K562 (cell line): ENCODE measurements at regions not wholly inside any gene's neighbourhood (a gene's known extent, or its start where the extent isn't known, plus 50 kb on each side); places are given as distances from the start of the nearest gene placed in this dataset.

Experiments used
- ATAC-seq: fragments of 200-7000 bp; cut with Tn5 transposase; 3 replicates; pipeline ENCODE4 v1.9.1; 2020; ENCODE audit warnings: moderate library complexity
- BruUV-seq: library from RNA; stranded (reverse); fragments of 400-500 nt; replicated peaks from 2 replicates; lab custom pipeline; 2021; lab: Mats Ljungman, UMichigan
- CTCF ChIA-PET: fragments of 300-600 bp; formaldehyde crosslinking; extraction: SDS; loops from one replicate; lab custom pipeline; 2021; ENCODE audit warnings: low intra/inter-chr PET ratio; lab: Yijun Ruan, JAX
- POLR2A ChIA-PET: fragments of 300-600, 350-650 bp; sonication (Branson Sonifier 250); formaldehyde crosslinking; extraction: SDS; loops from one replicate; lab custom pipeline; 2021; ENCODE audit warnings: antibody characterized with exemption, inconsistent platforms; lab: Yijun Ruan, JAX
- DNase-seq, 4 experiments: peaks; one replicate each; pipeline versions ENCODE4 v3.0.0 to v3.0.0-alpha.2; 2011 to 2018; ENCODE audit warnings: low spot score in 3 of 4, mixed read lengths in 3 of 4; ENCODE audit errors: extremely low read depth in 1 of 4
- FAIRE-seq: peaks from 2 replicates; lab custom pipeline; 2011; peaks lifted over from hg19 to GRCh38; lab: Jason Lieb, UNC
- H2AFZ ChIP-seq: 2 replicates; pipeline ENCODE4 v1.6.0; 2011; ENCODE audit warnings: low read depth, low read length, control low read depth, inconsistent platforms
- H3K27ac ChIP-seq: fragments of 200-600 bp; 3 replicates; pipeline ENCODE4 v1.8.0; 2011; ENCODE audit warnings: low read depth, mild to moderate bottlenecking, control low read depth, inconsistent platforms, low read length, moderate library complexity, mixed read lengths; ENCODE audit errors: extremely low read depth
- H3K27me3 ChIP-seq, 2 experiments: fragments of 300-600 bp in 1 of 2; 2 replicates in 1 of 2; 3 replicates in 1 of 2; pipeline versions ENCODE4 v1.6.0 to v1.8.0; 2011; ENCODE audit warnings: inconsistent platforms in 2 of 2, low read length in 2 of 2, mild to moderate bottlenecking in 1 of 2, mixed read lengths in 1 of 2, moderate library complexity in 1 of 2; ENCODE audit not compliant: control insufficient read depth in 2 of 2, insufficient read depth in 2 of 2
- H3K36me3 ChIP-seq: fragments of 300-600 bp; 3 replicates; pipeline ENCODE4 v1.8.0; 2011; ENCODE audit warnings: mild to moderate bottlenecking, low read length, inconsistent platforms; ENCODE audit not compliant: control insufficient read depth, insufficient read depth
- H3K4me1 ChIP-seq, 2 experiments: fragments of 200-600 bp in 1 of 2; replicated peaks in 1 of 2; 2 replicates in 1 of 2; 3 replicates in 1 of 2; pipeline versions ENCODE4 v1.5.1 to v1.8.0; 2011; ENCODE audit warnings: inconsistent platforms in 2 of 2, low read length in 2 of 2, mild to moderate bottlenecking in 1 of 2, mixed read lengths in 1 of 2, moderate library complexity in 1 of 2; ENCODE audit not compliant: control insufficient read depth in 2 of 2, insufficient read depth in 2 of 2
- H3K4me2 ChIP-seq: 2 replicates; pipeline ENCODE4 v1.6.1; 2011; ENCODE audit warnings: low read length, control low read depth, inconsistent platforms, mixed read lengths; ENCODE audit not compliant: insufficient read depth
- H3K4me3 ChIP-seq: fragments of 200-600 bp; sonication (generic), shearing (Covaris generic); 2 replicates; pipeline ENCODE4 v1.5.1; 2016; ENCODE audit warnings: control low read depth, inconsistent platforms
- H3K79me2 ChIP-seq: fragments of 200-600 bp; 3 replicates; pipeline ENCODE4 v1.8.0; 2011; ENCODE audit warnings: low read length, inconsistent platforms; ENCODE audit not compliant: control insufficient read depth, insufficient read depth
- H3K9ac ChIP-seq, 2 experiments: 2 replicates each; pipeline versions ENCODE4 v1.6.0 to v1.6.1; 2011; ENCODE audit warnings: low read depth in 2 of 2, low read length in 2 of 2, control low read depth in 1 of 2, inconsistent platforms in 1 of 2, mild to moderate bottlenecking in 1 of 2, mixed read lengths in 1 of 2; ENCODE audit not compliant: insufficient read depth in 1 of 2
- H3K9me1 ChIP-seq: one replicate; pipeline ENCODE4 v1.6.0; 2011; ENCODE audit warnings: inconsistent platforms, mild to moderate bottlenecking, low read length, moderate library complexity; ENCODE audit not compliant: control insufficient read depth, insufficient read depth
- H3K9me3 ChIP-seq: replicated peaks from 2 replicates; pipeline ENCODE4 v1.5.1; 2011; ENCODE audit warnings: low read depth, low read length, inconsistent platforms; ENCODE audit not compliant: control insufficient read depth, insufficient read depth
- H4K20me1 ChIP-seq: replicated peaks from 2 replicates; pipeline ENCODE4 v1.6.1; 2011; ENCODE audit warnings: low read length, inconsistent platforms, mixed read lengths; ENCODE audit not compliant: control insufficient read depth, insufficient read depth
- ASH1L ChIP-seq: fragments of 450-650 bp; IDR thresholded peaks from 2 replicates; pipeline ENCODE4 v1.6.1; 2018; ENCODE audit warnings: borderline replicate concordance, mild to moderate bottlenecking, low read depth; ENCODE audit not compliant: partially characterized antibody
- ELF2 ChIP-seq: fragments of 250-450 bp; sonication (Bioruptor Pico); IDR thresholded peaks from 2 replicates; pipeline ENCODE4 v1.5.0; 2021; ENCODE audit warnings: mild to moderate bottlenecking
- POLR2A ChIP-seq: fragments of 450-650 bp; conservative IDR thresholded peaks from 2 replicates; pipeline ENCODE4 v1.6.1; 2016
- RBM15 ChIP-seq: fragments of 200-400 bp; formaldehyde crosslinking; IDR thresholded peaks from 2 replicates; pipeline ENCODE4 v1.6.1; 2018; ENCODE audit warnings: mild to moderate bottlenecking, low read length, moderate library complexity; ENCODE audit not compliant: insufficient read depth
- SNIP1 ChIP-seq: fragments of 450-650 bp; IDR thresholded peaks from 2 replicates; pipeline ENCODE4 v1.7.1; 2017; ENCODE audit warnings: low read depth, mild to moderate bottlenecking
- SP1 ChIP-seq: sonication (generic); formaldehyde crosslinking; IDR thresholded peaks from 2 replicates; pipeline ENCODE4 v1.8.1; 2022; ENCODE audit warnings: mild to moderate bottlenecking, missing genetic modification reagents
- TCFL5 ChIP-seq: fragments of 250-450 bp; sonication (Bioruptor Pico); conservative IDR thresholded peaks from 2 replicates; pipeline ENCODE4 v1.6.1; 2021; ENCODE audit warnings: mild to moderate bottlenecking, moderate library complexity, matching md5 sums
- TEAD1 ChIP-seq, 2 experiments: fragments of 450-650 bp in 1 of 2; sonication (generic) in 1 of 2; formaldehyde crosslinking; IDR thresholded peaks; 2 replicates each; pipeline versions ENCODE4 v1.4.0 to v1.8.0; 2020 to 2022; ENCODE audit warnings: mild to moderate bottlenecking in 2 of 2, missing genetic modification reagents in 1 of 2
- XRCC5 ChIP-seq: fragments of 200-400 bp; formaldehyde crosslinking; IDR thresholded peaks from 2 replicates; pipeline ENCODE4 v1.6.1; 2017; ENCODE audit warnings: low read depth, mild to moderate bottlenecking, low read length
- ZNF133 ChIP-seq: fragments of 250-450 bp; sonication (Bioruptor Pico); IDR thresholded peaks from 2 replicates; pipeline ENCODE4 v1.4.0; 2020; ENCODE audit warnings: mild to moderate bottlenecking
- ZNF143 ChIP-seq: sonication (generic); formaldehyde crosslinking; IDR thresholded peaks from 2 replicates; pipeline ENCODE4 v1.9.0; 2022; ENCODE audit warnings: mild to moderate bottlenecking, missing genetic modification reagents
- ZNF347 ChIP-seq: fragments of 450-650 bp; formaldehyde crosslinking; IDR thresholded peaks from 2 replicates; pipeline ENCODE4 v1.4.0; 2020; ENCODE audit warnings: low read depth, mild to moderate bottlenecking, moderate library complexity
- ZNF778 ChIP-seq: fragments of 450-650 bp; formaldehyde crosslinking; IDR thresholded peaks from 2 replicates; pipeline ENCODE4 v1.4.0; 2020; ENCODE audit warnings: mild to moderate bottlenecking, moderate library complexity
- WGBS: fragments of 100-300 bp; shearing (Covaris generic); methylation state at CpG from one replicate; pipeline ENCODE4 v1.1.6; 2016; ENCODE audit warnings: low coverage, mixed read lengths; ENCODE audit not compliant: insufficient coverage; ENCODE audit errors: missing lambda C conversion rate; 5-methylcytosine and 5-hydroxymethylcytosine counted together
- in situ Hi-C: fragments of 300-500 bp; cut with MboI; formaldehyde crosslinking; loops from 4 replicates; pipeline ENCODE4 v1.15.0; 2018; ENCODE audit warnings: inconsistent platforms, mixed read lengths
- intact Hi-C: fragments of 100-400 bp; cut with micrococcal nuclease; formaldehyde crosslinking; loops from 2 replicates; pipeline ENCODE4 v1.14.2; 2022
- TF ChIP-seq, protein P1 (sequence below): fragments of 250-450 bp; sonication (Bioruptor Pico); IDR thresholded peaks from 2 replicates; pipeline ENCODE4 v1.4.0; 2020; ENCODE audit warnings: mild to moderate bottlenecking, moderate library complexity, borderline replicate concordance

GRCh38 chr2:150997066-150997465 lies 264.6 kb downstream of the RBM43 start:
- H3K27ac ChIP-seq, result no peak overlapping the region
- no peak overlapping the region for H3K9ac ChIP-seq
- ChIA-PET POLR2A (interaction anchor here (1.3 kb wide), 1 partner anchor 14 kb away, joined by 3 read pairs; no protein-coding TSS in a partner anchor), CTCF (no interaction called here)
- intact Hi-C loops (no loop called here), in situ Hi-C loops (no loop called here)
- DNase-seq, result no peak
- no peak for TF ChIP-seq SP1 (CRISPR knock-in tag)
- TF ChIP-seq ZNF133 (CRISPR knock-in tag), result no peak
- TF ChIP-seq SNIP1, result no peak
- no peak for TF ChIP-seq TEAD1 (CRISPR knock-in tag; IDR thresholded peaks at IDR 0.05)
- TF ChIP-seq POLR2A, result no peak
- TF ChIP-seq ZNF347 (CRISPR knock-in tag), result no peak
- no peak for TF ChIP-seq ZNF143 (CRISPR knock-in tag)
- TF ChIP-seq, protein P1, sequence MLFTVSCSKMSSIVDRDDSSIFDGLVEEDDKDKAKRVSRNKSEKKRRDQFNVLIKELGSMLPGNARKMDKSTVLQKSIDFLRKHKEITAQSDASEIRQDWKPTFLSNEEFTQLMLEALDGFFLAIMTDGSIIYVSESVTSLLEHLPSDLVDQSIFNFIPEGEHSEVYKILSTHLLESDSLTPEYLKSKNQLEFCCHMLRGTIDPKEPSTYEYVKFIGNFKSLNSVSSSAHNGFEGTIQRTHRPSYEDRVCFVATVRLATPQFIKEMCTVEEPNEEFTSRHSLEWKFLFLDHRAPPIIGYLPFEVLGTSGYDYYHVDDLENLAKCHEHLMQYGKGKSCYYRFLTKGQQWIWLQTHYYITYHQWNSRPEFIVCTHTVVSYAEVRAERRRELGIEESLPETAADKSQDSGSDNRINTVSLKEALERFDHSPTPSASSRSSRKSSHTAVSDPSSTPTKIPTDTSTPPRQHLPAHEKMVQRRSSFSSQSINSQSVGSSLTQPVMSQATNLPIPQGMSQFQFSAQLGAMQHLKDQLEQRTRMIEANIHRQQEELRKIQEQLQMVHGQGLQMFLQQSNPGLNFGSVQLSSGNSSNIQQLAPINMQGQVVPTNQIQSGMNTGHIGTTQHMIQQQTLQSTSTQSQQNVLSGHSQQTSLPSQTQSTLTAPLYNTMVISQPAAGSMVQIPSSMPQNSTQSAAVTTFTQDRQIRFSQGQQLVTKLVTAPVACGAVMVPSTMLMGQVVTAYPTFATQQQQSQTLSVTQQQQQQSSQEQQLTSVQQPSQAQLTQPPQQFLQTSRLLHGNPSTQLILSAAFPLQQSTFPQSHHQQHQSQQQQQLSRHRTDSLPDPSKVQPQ (CRISPR knock-in tag), result no peak
- no peak for TF ChIP-seq RBM15
- TF ChIP-seq ELF2 (CRISPR knock-in tag), result no peak
- TF ChIP-seq XRCC5, result no peak
- no peak for TF ChIP-seq TCFL5
- TF ChIP-seq ZNF778, result no peak
- no peak for TF ChIP-seq ASH1L
- BruUV-seq, result no TSS peak
- no peak for ATAC-seq
- no peaks in the 10 kb centered on the region for H3K9me1 ChIP-seq
- H3K9me3 ChIP-seq, result no peaks in the 10 kb centered on the region
- H3K79me2 ChIP-seq, result no peaks in the 10 kb centered on the region
- no peak for FAIRE-seq
- H3K27me3 ChIP-seq, result no peaks in the 10 kb centered on the region
- H2AFZ ChIP-seq, result no peak overlapping the region
- WGBS, result 0% methylated on average over 4 of the region's 4 CpGs
- H3K36me3 ChIP-seq, result no peaks in the 10 kb centered on the region
- H3K4me1 ChIP-seq, result no peaks in the 10 kb centered on the region
- H3K4me3 ChIP-seq, result no peak overlapping the region
- no peaks in the 10 kb centered on the region for H4K20me1 ChIP-seq
- no peak overlapping the region for H3K4me2 ChIP-seq
